BLaER1 (cell line): ENCODE measurements at regions not wholly inside any gene's neighbourhood (a gene's known extent, or its start where the extent isn't known, plus 50 kb on each side); places are given as distances from the start of the nearest gene placed in this dataset.
"Not testable (repeated sequence)": the region's sequence is repeated elsewhere in the genome, so short reads cannot be mapped to it uniquely, and the experiment has no call there.

Experiments
- H3K27ac ChIP-seq: shearing (Covaris generic); formaldehyde crosslinking; 2 replicates; pipeline ENCODE4 v1.8.1; 2022
- H3K27me3 ChIP-seq: shearing (Covaris generic); formaldehyde crosslinking; 2 replicates; pipeline ENCODE4 v1.8.1; 2022
- H3K36me3 ChIP-seq: shearing (Covaris generic); formaldehyde crosslinking; 2 replicates; pipeline ENCODE4 v1.8.1; 2022
- H3K4me1 ChIP-seq: shearing (Covaris generic); formaldehyde crosslinking; 2 replicates; pipeline ENCODE4 v1.8.1; 2022
- H3K4me2 ChIP-seq: shearing (Covaris generic); formaldehyde crosslinking; 2 replicates; pipeline ENCODE4 v1.8.1; 2022
- H3K4me3 ChIP-seq: shearing (Covaris generic); formaldehyde crosslinking; 2 replicates; pipeline ENCODE4 v1.8.1; 2022
- H3K9ac ChIP-seq: shearing (Covaris generic); formaldehyde crosslinking; 2 replicates; pipeline ENCODE4 v1.8.1; 2022
- H3K9me3 ChIP-seq: shearing (Covaris generic); formaldehyde crosslinking; 2 replicates; pipeline ENCODE4 v1.8.1; 2022
- H4K20me1 ChIP-seq: shearing (Covaris generic); formaldehyde crosslinking; 2 replicates; pipeline ENCODE4 v1.8.1; 2022
- Cebpa-rat ChIP-seq: shearing (Covaris generic); IDR thresholded peaks from 2 replicates; pipeline ENCODE4 v1.8.1; 2022

- TF ChIP-seq Cebpa-rat, result no peak
- Histone ChIP-seq H3K4me3 (no peak overlapping the region), H3K27me3 (no peaks in the 10 kb centered on the region), H4K20me1 (no peaks in the 10 kb centered on the region), H3K27ac (no peak overlapping the region), H3K4me1 (peaks cover 5% of the 10 kb centered on the region; the same call in 1 of the 2 replicates), H3K9ac (no peak overlapping the region), H3K4me2 (no peak overlapping the region), H3K36me3 (no peaks in the 10 kb centered on the region), H3K9me3 (no peaks in the 10 kb centered on the region)
Measured at GRCh38 chr4:130026185-130026584, 930.2 kb downstream of the C4orf33 start.

- Histone ChIP-seq H4K20me1 (no peaks in the 10 kb centered on the region), H3K4me1 (peaks cover 5% of the 10 kb centered on the region; the same call in 1 of the 2 replicates), H3K9ac (no peak overlapping the region), H3K9me3 (no peaks in the 10 kb centered on the region), H3K4me2 (no peak overlapping the region), H3K27me3 (no peaks in the 10 kb centered on the region), H3K4me3 (no peak overlapping the region), H3K36me3 (no peaks in the 10 kb centered on the region), H3K27ac (no peak overlapping the region)
- TF ChIP-seq Cebpa-rat, result no peak
Measured at GRCh38 chr4:130027973-130028372, 932.0 kb downstream of the C4orf33 start.

GRCh38 chr4:130028552-130028951 lies 932.6 kb downstream of the C4orf33 start:
- H3K9ac ChIP-seq, result no peak overlapping the region
- H3K36me3 ChIP-seq, result no peaks in the 10 kb centered on the region
- 0 out of 2 replicates have a peak overlapping the region, but pooled peaks have one; percentile 9 for H3K4me2 ChIP-seq
- no peak overlapping the region for H3K27ac ChIP-seq
- no peak for TF ChIP-seq Cebpa-rat
- H3K4me3 ChIP-seq, result no peak overlapping the region
- H3K9me3 ChIP-seq, result no peaks in the 10 kb centered on the region
- peaks cover 5% of the 10 kb centered on the region; the same call in 1 of the 2 replicates for H3K4me1 ChIP-seq
- H3K27me3 ChIP-seq, result no peaks in the 10 kb centered on the region
- H4K20me1 ChIP-seq, result no peaks in the 10 kb centered on the region

GRCh38 chr4:130029442-130029841 lies 933.5 kb downstream of the C4orf33 start:
- H3K4me2 ChIP-seq, result no peak overlapping the region
- no peak for TF ChIP-seq Cebpa-rat
- no peak overlapping the region for H3K9ac ChIP-seq
- H3K4me1 ChIP-seq, result peaks cover 5% of the 10 kb centered on the region; the same call in 1 of the 2 replicates
- H3K4me3 ChIP-seq, result no peak overlapping the region
- H3K27me3 ChIP-seq, result no peaks in the 10 kb centered on the region
- no peak overlapping the region for H3K27ac ChIP-seq
- H4K20me1 ChIP-seq, result no peaks in the 10 kb centered on the region
- no peaks in the 10 kb centered on the region for H3K9me3 ChIP-seq
- no peaks in the 10 kb centered on the region for H3K36me3 ChIP-seq

- Histone ChIP-seq H3K4me1 (peaks cover 5% of the 10 kb centered on the region; the same call in 1 of the 2 replicates), H3K4me2 (no peak overlapping the region), H4K20me1 (no peaks in the 10 kb centered on the region), H3K4me3 (no peak overlapping the region), H3K9ac (no peak overlapping the region), H3K27me3 (no peaks in the 10 kb centered on the region), H3K9me3 (no peaks in the 10 kb centered on the region), H3K27ac (no peak overlapping the region), H3K36me3 (no peaks in the 10 kb centered on the region)
- no peak for TF ChIP-seq Cebpa-rat
Measured at GRCh38 chr4:130031858-130032257, 935.9 kb downstream of the C4orf33 start.

- not testable (repeated sequence) for H3K9ac ChIP-seq, H3K4me1 ChIP-seq, H3K9me3 ChIP-seq, H3K36me3 ChIP-seq, H4K20me1 ChIP-seq, H3K4me3 ChIP-seq, H3K27me3 ChIP-seq, H3K27ac ChIP-seq, H3K4me2 ChIP-seq
Measured at GRCh38 chr4:130033657-130034056, 937.7 kb downstream of the C4orf33 start.

- Histone ChIP-seq H3K4me1 (no peaks in the 10 kb centered on the region), H3K27ac (no peak overlapping the region), H4K20me1 (no peaks in the 10 kb centered on the region), H3K36me3 (no peaks in the 10 kb centered on the region), H3K4me2 (no peak overlapping the region), H3K27me3 (no peaks in the 10 kb centered on the region), H3K9ac (no peak overlapping the region), H3K9me3 (peaks cover 4% of the 10 kb centered on the region; the same call in 1 of the 2 replicates), H3K4me3 (no peak overlapping the region)
- no peak for TF ChIP-seq Cebpa-rat
Measured at GRCh38 chr4:130034876-130035275, 938.9 kb downstream of the C4orf33 start.

- Histone ChIP-seq H3K4me3 (no peak overlapping the region), H3K4me1 (no peaks in the 10 kb centered on the region), H3K36me3 (no peaks in the 10 kb centered on the region)
Measured at GRCh38 chr4:130035391-130035790, 939.4 kb downstream of the C4orf33 start.

GRCh38 chr4:130037866-130038265 lies 941.9 kb downstream of the C4orf33 start:
- not testable (repeated sequence) for H3K27me3 ChIP-seq, H4K20me1 ChIP-seq, H3K4me2 ChIP-seq, H3K27ac ChIP-seq, H3K9ac ChIP-seq, H3K4me1 ChIP-seq, H3K9me3 ChIP-seq, H3K4me3 ChIP-seq, H3K36me3 ChIP-seq

More at GRCh38 chr4:130035391-130035790, 939.4 kb downstream of the C4orf33 start:
- Histone ChIP-seq H3K27ac (no peak overlapping the region), H3K9ac (no peak overlapping the region), H4K20me1 (no peaks in the 10 kb centered on the region), H3K9me3 (peaks cover 4% of the 10 kb centered on the region; the same call in 1 of the 2 replicates), H3K4me2 (no peak overlapping the region), H3K27me3 (no peaks in the 10 kb centered on the region)
- TF ChIP-seq Cebpa-rat, result no peak

GRCh38 chr4:130038540-130038939 lies 942.6 kb downstream of the C4orf33 start:
- not testable (repeated sequence) for H3K27me3 ChIP-seq, H3K36me3 ChIP-seq, H3K4me2 ChIP-seq, H3K9ac ChIP-seq, H3K27ac ChIP-seq, H3K4me1 ChIP-seq, H4K20me1 ChIP-seq, H3K4me3 ChIP-seq, H3K9me3 ChIP-seq

- TF ChIP-seq Cebpa-rat, result no peak
- Histone ChIP-seq H3K9ac (no peak overlapping the region), H4K20me1 (no peaks in the 10 kb centered on the region), H3K4me2 (no peak overlapping the region), H3K36me3 (no peaks in the 10 kb centered on the region), H3K4me1 (no peaks in the 10 kb centered on the region), H3K9me3 (no peaks in the 10 kb centered on the region; the same call in 1 of the 2 replicates), H3K4me3 (no peak overlapping the region), H3K27me3 (no peaks in the 10 kb centered on the region), H3K27ac (no peak overlapping the region)
Measured at GRCh38 chr4:130043732-130044160, 947.8 kb downstream of the C4orf33 start.
